ENCODE measurements at regions not wholly inside any gene's neighbourhood (a gene's known extent, or its start where the extent isn't known, plus 50 kb on each side); places are given as distances from the start of the nearest gene placed in this dataset.

DNA sequence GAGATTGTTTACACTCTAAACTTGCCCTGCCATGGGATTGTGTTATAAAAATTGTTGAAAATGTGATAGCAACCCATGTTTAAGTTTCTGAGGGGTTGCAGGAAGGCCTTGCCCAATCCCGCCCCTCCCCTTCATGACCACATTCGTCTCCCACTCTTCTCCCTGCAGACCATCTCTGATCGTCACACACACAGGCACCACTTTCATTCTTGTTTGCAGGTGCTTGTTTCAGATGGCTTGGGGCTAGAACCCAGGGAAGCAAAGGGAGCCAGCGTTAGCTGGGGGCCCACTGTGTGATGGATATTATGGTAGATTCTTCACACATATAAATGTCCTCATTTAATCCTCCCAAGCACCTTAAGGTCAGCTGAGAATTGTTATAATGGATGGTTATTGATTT is 286.7 kb upstream of the HABP2 start:
- Histone ChIP-seq H3K27ac (ENCODE audit: low read length) (no peak overlapping the region), H3K4me1 (ENCODE audit: insufficient read depth, low read length) (no peaks in the 10 kb centered on the region), H3K36me3 (ENCODE audit: insufficient read depth, low read length) (no peaks in the 10 kb centered on the region), H3K4me2 (ENCODE audit: insufficient read depth, low read length) (no peak overlapping the region), H3K9me3 (ENCODE audit: insufficient read depth, low read length, severe bottlenecking) (no peaks in the 10 kb centered on the region), H3K9ac (ENCODE audit: low read depth, low read length) (no peak overlapping the region), H3K4me3 (ENCODE audit: low read depth in 1 of 2, low read length in 2 of 2) (no peak overlapping the region), H3K79me2 (ENCODE audit: insufficient read depth, low read length) (no peaks in the 10 kb centered on the region), H2AFZ (ENCODE audit: low read depth, low read length) (no peak overlapping the region), H3K27me3 (ENCODE audit: insufficient read depth, low read length, poor library complexity) (peaks cover 3% of the 10 kb centered on the region), H4K20me1 (ENCODE audit: insufficient read depth, low read length) (no peaks in the 10 kb centered on the region)
- DNase-seq = no peak
- ATAC-seq (ENCODE audit: insufficient read depth, low read depth) = no peak
- TF ChIP-seq EZH2 (IDR thresholded peaks at IDR 0.05; ENCODE audit: borderline replicate concordance, low read depth, low read length, severe bottlenecking) (no peak), CTCF (IDR thresholded peaks at IDR 0.05; ENCODE audit: borderline replicate concordance, extremely low read depth, low read length, poor library complexity, severe bottlenecking) (no peak)

DNA sequence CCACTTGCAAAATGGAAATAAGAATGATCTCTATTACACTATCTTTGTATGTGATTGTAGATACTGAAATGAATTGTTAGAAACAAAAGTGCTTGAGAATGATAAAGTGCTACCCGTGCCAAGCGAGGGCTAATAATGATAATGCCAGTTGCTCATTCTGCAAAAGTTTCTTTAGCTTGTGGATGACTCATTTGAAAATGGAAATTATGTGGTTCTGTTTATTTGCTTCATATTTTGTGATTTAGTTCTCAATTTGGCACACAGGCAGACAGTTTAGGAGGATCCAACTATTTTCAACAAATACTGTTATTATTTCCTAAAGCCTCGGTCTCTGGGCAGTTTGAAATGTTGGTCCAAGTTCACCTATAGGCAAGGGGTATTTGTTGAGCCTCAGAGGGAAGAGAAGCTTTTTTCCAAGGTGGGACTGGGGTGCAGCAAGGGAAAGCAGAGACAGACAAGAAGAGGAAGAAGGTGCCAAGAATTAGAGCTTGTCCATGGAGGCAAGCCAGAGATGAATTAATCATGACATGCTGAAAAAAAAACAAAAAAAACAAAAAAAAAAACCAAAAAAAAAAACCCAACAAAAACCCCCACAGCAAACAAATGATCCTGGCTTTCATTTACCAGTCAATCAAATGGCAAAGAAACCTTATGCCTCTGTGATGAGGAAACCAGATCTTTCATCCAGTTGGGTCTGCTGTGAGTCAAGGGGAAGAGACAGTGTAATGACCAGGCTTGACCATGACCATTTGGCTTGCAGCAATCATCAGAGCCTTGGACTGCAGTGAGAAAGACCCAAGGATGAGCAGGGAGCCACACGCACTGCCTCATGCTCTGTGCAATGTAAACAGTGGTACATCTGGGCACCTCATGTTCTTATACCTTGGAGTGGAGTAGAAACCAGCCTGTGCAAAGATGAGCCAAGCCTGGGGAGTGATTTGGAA is 285.0 kb upstream of the HABP2 start:
- no peaks in the 10 kb centered on the region for H3K79me2 ChIP-seq (ENCODE audit: insufficient read depth, low read length)
- no peak for DNase-seq
- no peaks in the 10 kb centered on the region for H3K36me3 ChIP-seq (ENCODE audit: insufficient read depth, low read length)
- no peak overlapping the region for H3K27ac ChIP-seq (ENCODE audit: low read length)
- H3K4me2 ChIP-seq (ENCODE audit: insufficient read depth, low read length) = no peak overlapping the region
- ATAC-seq (ENCODE audit: insufficient read depth, low read depth) = no peak
- H4K20me1 ChIP-seq (ENCODE audit: insufficient read depth, low read length) = no peaks in the 10 kb centered on the region
- H3K9ac ChIP-seq (ENCODE audit: low read depth, low read length) = no peak overlapping the region
- no peaks in the 10 kb centered on the region for H3K9me3 ChIP-seq (ENCODE audit: insufficient read depth, low read length, severe bottlenecking)
- H3K4me1 ChIP-seq (ENCODE audit: insufficient read depth, low read length) = no peaks in the 10 kb centered on the region
- no peaks in the 10 kb centered on the region for H3K27me3 ChIP-seq (ENCODE audit: insufficient read depth, low read length, poor library complexity)
- H3K4me3 ChIP-seq (ENCODE audit: low read depth in 1 of 2, low read length in 2 of 2) = no peak overlapping the region
- no peak for TF ChIP-seq EZH2 (IDR thresholded peaks at IDR 0.05; ENCODE audit: borderline replicate concordance, low read depth, low read length, severe bottlenecking)
- TF ChIP-seq CTCF (IDR thresholded peaks at IDR 0.05; ENCODE audit: borderline replicate concordance, extremely low read depth, low read length, poor library complexity, severe bottlenecking) = no peak
- H2AFZ ChIP-seq (ENCODE audit: low read depth, low read length) = no peak overlapping the region

GRCh38 chr10:113269333-113269732 is 283.5 kb upstream of the HABP2 start:
- H3K27ac ChIP-seq (ENCODE audit: low read length) = no peak overlapping the region
- ATAC-seq (ENCODE audit: insufficient read depth, low read depth) = no peak
- H3K27me3 ChIP-seq (ENCODE audit: insufficient read depth, low read length, poor library complexity) = no peaks in the 10 kb centered on the region
- H3K4me2 ChIP-seq (ENCODE audit: insufficient read depth, low read length) = no peak overlapping the region
- H3K9ac ChIP-seq (ENCODE audit: low read depth, low read length) = no peak overlapping the region
- no peaks in the 10 kb centered on the region for H3K9me3 ChIP-seq (ENCODE audit: insufficient read depth, low read length, severe bottlenecking)
- no peaks in the 10 kb centered on the region for H3K36me3 ChIP-seq (ENCODE audit: insufficient read depth, low read length)
- no peaks in the 10 kb centered on the region for H3K4me1 ChIP-seq (ENCODE audit: insufficient read depth, low read length)
- H4K20me1 ChIP-seq (ENCODE audit: insufficient read depth, low read length) = no peaks in the 10 kb centered on the region
- H3K79me2 ChIP-seq (ENCODE audit: insufficient read depth, low read length) = no peaks in the 10 kb centered on the region
- no peak overlapping the region for H3K4me3 ChIP-seq (ENCODE audit: low read depth in 1 of 2, low read length in 2 of 2)
- TF ChIP-seq EZH2 (IDR thresholded peaks at IDR 0.05; ENCODE audit: borderline replicate concordance, low read depth, low read length, severe bottlenecking) (no peak), CTCF (IDR thresholded peaks at IDR 0.05; ENCODE audit: borderline replicate concordance, extremely low read depth, low read length, poor library complexity, severe bottlenecking) (no peak)
- no peak for DNase-seq
- H2AFZ ChIP-seq (ENCODE audit: low read depth, low read length) = no peak overlapping the region
